ENCODE measurements at regions not wholly inside any gene's neighbourhood (a gene's known extent, or its start where the extent isn't known, plus 50 kb on each side); places are given as distances from the start of the nearest gene placed in this dataset.

GRCh38 chr22:27598792-27599191 lies 202.8 kb downstream of the MN1 start:
- H3K9me3 ChIP-seq (ENCODE audit: low read length): no peaks in the 10 kb centered on the region
- no peaks in the 10 kb centered on the region for H3K36me3 ChIP-seq (ENCODE audit: insufficient read depth, low read length)
- H4K20me1 ChIP-seq (ENCODE audit: insufficient read depth, low read length): no peaks in the 10 kb centered on the region
- H2AFZ ChIP-seq (ENCODE audit: low read length): no peak overlapping the region
- no peaks in the 10 kb centered on the region for H3K9me2 ChIP-seq (ENCODE audit: low read depth, low read length)
- H3K9ac ChIP-seq (ENCODE audit: low read length): no peak overlapping the region
- TF ChIP-seq EZH2 (IDR thresholded peaks at IDR 0.05; ENCODE audit: borderline replicate concordance, low read length): no peak
- TF ChIP-seq CTCF (IDR thresholded peaks at IDR 0.05; ENCODE audit: low read length): no peak
- no peaks in the 10 kb centered on the region for H3K4me1 ChIP-seq (ENCODE audit: insufficient read depth, low read length, severe bottlenecking)
- H3K27me3 ChIP-seq (ENCODE audit: insufficient read depth, low read length): no peaks in the 10 kb centered on the region
- H3F3A ChIP-seq (ENCODE audit: insufficient read depth, low read length): no peaks in the 10 kb centered on the region
- no peak overlapping the region for H3K4me2 ChIP-seq (ENCODE audit: low read length)
- no peak overlapping the region for H3K4me3 ChIP-seq (ENCODE audit: low read depth, low read length, poor library complexity, severe bottlenecking)
- H3K79me2 ChIP-seq (ENCODE audit: insufficient read depth, low read length): no peaks in the 10 kb centered on the region
- no peak overlapping the region for H3K27ac ChIP-seq (ENCODE audit: low read depth, low read length, poor library complexity, severe bottlenecking)

- no peaks in the 10 kb centered on the region for H3K4me1 ChIP-seq (ENCODE audit: insufficient read depth, low read length, severe bottlenecking)
- no peak overlapping the region for H3K4me3 ChIP-seq (ENCODE audit: low read depth, low read length, poor library complexity, severe bottlenecking)
- no peaks in the 10 kb centered on the region for H3K36me3 ChIP-seq (ENCODE audit: insufficient read depth, low read length)
- H4K20me1 ChIP-seq (ENCODE audit: insufficient read depth, low read length): no peaks in the 10 kb centered on the region
- no peak overlapping the region for H3K9ac ChIP-seq (ENCODE audit: low read length)
- no peak overlapping the region for H2AFZ ChIP-seq (ENCODE audit: low read length)
- H3K9me2 ChIP-seq (ENCODE audit: low read depth, low read length): no peaks in the 10 kb centered on the region
- H3K27me3 ChIP-seq (ENCODE audit: insufficient read depth, low read length): no peaks in the 10 kb centered on the region
- H3K79me2 ChIP-seq (ENCODE audit: insufficient read depth, low read length): no peaks in the 10 kb centered on the region
- no peaks in the 10 kb centered on the region for H3K9me3 ChIP-seq (ENCODE audit: low read length)
- H3K27ac ChIP-seq (ENCODE audit: low read depth, low read length, poor library complexity, severe bottlenecking): no peak overlapping the region
- H3K4me2 ChIP-seq (ENCODE audit: low read length): no peak overlapping the region
- TF ChIP-seq EZH2 (IDR thresholded peaks at IDR 0.05; ENCODE audit: borderline replicate concordance, low read length): no peak
- no peaks in the 10 kb centered on the region for H3F3A ChIP-seq (ENCODE audit: insufficient read depth, low read length)
Observed at GRCh38 chr22:27601195-27601594, 200.4 kb downstream of the MN1 start.

- H3K9me2 ChIP-seq (ENCODE audit: low read depth, low read length): no peaks in the 10 kb centered on the region
- H3F3A ChIP-seq (ENCODE audit: insufficient read depth, low read length): no peaks in the 10 kb centered on the region
- no peak overlapping the region for H3K9ac ChIP-seq (ENCODE audit: low read length)
- no peaks in the 10 kb centered on the region for H3K27me3 ChIP-seq (ENCODE audit: insufficient read depth, low read length)
- no peak overlapping the region for H2AFZ ChIP-seq (ENCODE audit: low read length)
- no peaks in the 10 kb centered on the region for H4K20me1 ChIP-seq (ENCODE audit: insufficient read depth, low read length)
- TF ChIP-seq EZH2 (IDR thresholded peaks at IDR 0.05; ENCODE audit: borderline replicate concordance, low read length) (no peak), CTCF (IDR thresholded peaks at IDR 0.05; ENCODE audit: low read length) (no peak)
- H3K36me3 ChIP-seq (ENCODE audit: insufficient read depth, low read length): no peaks in the 10 kb centered on the region
- no peak overlapping the region for H3K4me3 ChIP-seq (ENCODE audit: low read depth, low read length, poor library complexity, severe bottlenecking)
- no peaks in the 10 kb centered on the region for H3K9me3 ChIP-seq (ENCODE audit: low read length)
- H3K79me2 ChIP-seq (ENCODE audit: insufficient read depth, low read length): no peaks in the 10 kb centered on the region
- no peak overlapping the region for H3K27ac ChIP-seq (ENCODE audit: low read depth, low read length, poor library complexity, severe bottlenecking)
- H3K4me2 ChIP-seq (ENCODE audit: low read length): no peak overlapping the region
- H3K4me1 ChIP-seq (ENCODE audit: insufficient read depth, low read length, severe bottlenecking): no peaks in the 10 kb centered on the region
Observed at GRCh38 chr22:27602390-27602789, 199.2 kb downstream of the MN1 start.

GRCh38 chr22:27603111-27603799 lies 198.3 kb downstream of the MN1 start:
- H3K79me2 ChIP-seq (ENCODE audit: insufficient read depth, low read length): no peaks in the 10 kb centered on the region
- H3K27ac ChIP-seq (ENCODE audit: low read depth, low read length, poor library complexity, severe bottlenecking): no peak overlapping the region
- TF ChIP-seq CTCF (IDR thresholded peaks at IDR 0.05; ENCODE audit: low read length): no peak
- TF ChIP-seq EZH2 (IDR thresholded peaks at IDR 0.05; ENCODE audit: borderline replicate concordance, low read length): no peak
- H3K4me3 ChIP-seq (ENCODE audit: low read depth, low read length, poor library complexity, severe bottlenecking): no peak overlapping the region
- H3K4me2 ChIP-seq (ENCODE audit: low read length): no peak overlapping the region
- H4K20me1 ChIP-seq (ENCODE audit: insufficient read depth, low read length): no peaks in the 10 kb centered on the region
- no peaks in the 10 kb centered on the region for H3K4me1 ChIP-seq (ENCODE audit: insufficient read depth, low read length, severe bottlenecking)
- H3K36me3 ChIP-seq (ENCODE audit: insufficient read depth, low read length): no peaks in the 10 kb centered on the region
- H3K27me3 ChIP-seq (ENCODE audit: insufficient read depth, low read length): no peaks in the 10 kb centered on the region
- H2AFZ ChIP-seq (ENCODE audit: low read length): no peak overlapping the region
- H3K9me2 ChIP-seq (ENCODE audit: low read depth, low read length): no peaks in the 10 kb centered on the region
- no peak overlapping the region for H3K9ac ChIP-seq (ENCODE audit: low read length)
- no peaks in the 10 kb centered on the region for H3F3A ChIP-seq (ENCODE audit: insufficient read depth, low read length)
- no peaks in the 10 kb centered on the region for H3K9me3 ChIP-seq (ENCODE audit: low read length)

All from OCI-LY1 (cell line).